ENCODE measurements at regions not wholly inside any gene's neighbourhood (a gene's known extent, or its start where the extent isn't known, plus 50 kb on each side); places are given as distances from the start of the nearest gene placed in this dataset.

DNA sequence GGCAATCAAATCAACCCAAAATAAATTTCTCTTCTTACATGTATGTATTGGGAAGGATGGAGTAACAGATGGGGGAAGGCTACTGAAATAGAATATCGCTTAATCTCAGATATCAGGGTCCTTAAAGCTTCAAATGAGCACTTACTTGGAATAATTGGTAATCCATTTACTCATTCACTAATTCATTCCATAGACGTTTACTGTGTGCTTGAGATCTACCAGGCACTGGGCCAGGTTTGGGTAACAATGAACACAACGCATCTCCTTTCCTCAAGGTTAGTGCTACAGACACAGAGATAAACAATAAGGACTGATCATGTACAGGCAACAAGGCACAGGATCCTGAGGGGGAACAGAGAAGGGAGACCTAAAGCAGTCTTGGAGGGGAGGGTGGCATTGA, 54.4 kb upstream of the KRR1 start (continued):
- TF ChIP-seq, protein P1, sequence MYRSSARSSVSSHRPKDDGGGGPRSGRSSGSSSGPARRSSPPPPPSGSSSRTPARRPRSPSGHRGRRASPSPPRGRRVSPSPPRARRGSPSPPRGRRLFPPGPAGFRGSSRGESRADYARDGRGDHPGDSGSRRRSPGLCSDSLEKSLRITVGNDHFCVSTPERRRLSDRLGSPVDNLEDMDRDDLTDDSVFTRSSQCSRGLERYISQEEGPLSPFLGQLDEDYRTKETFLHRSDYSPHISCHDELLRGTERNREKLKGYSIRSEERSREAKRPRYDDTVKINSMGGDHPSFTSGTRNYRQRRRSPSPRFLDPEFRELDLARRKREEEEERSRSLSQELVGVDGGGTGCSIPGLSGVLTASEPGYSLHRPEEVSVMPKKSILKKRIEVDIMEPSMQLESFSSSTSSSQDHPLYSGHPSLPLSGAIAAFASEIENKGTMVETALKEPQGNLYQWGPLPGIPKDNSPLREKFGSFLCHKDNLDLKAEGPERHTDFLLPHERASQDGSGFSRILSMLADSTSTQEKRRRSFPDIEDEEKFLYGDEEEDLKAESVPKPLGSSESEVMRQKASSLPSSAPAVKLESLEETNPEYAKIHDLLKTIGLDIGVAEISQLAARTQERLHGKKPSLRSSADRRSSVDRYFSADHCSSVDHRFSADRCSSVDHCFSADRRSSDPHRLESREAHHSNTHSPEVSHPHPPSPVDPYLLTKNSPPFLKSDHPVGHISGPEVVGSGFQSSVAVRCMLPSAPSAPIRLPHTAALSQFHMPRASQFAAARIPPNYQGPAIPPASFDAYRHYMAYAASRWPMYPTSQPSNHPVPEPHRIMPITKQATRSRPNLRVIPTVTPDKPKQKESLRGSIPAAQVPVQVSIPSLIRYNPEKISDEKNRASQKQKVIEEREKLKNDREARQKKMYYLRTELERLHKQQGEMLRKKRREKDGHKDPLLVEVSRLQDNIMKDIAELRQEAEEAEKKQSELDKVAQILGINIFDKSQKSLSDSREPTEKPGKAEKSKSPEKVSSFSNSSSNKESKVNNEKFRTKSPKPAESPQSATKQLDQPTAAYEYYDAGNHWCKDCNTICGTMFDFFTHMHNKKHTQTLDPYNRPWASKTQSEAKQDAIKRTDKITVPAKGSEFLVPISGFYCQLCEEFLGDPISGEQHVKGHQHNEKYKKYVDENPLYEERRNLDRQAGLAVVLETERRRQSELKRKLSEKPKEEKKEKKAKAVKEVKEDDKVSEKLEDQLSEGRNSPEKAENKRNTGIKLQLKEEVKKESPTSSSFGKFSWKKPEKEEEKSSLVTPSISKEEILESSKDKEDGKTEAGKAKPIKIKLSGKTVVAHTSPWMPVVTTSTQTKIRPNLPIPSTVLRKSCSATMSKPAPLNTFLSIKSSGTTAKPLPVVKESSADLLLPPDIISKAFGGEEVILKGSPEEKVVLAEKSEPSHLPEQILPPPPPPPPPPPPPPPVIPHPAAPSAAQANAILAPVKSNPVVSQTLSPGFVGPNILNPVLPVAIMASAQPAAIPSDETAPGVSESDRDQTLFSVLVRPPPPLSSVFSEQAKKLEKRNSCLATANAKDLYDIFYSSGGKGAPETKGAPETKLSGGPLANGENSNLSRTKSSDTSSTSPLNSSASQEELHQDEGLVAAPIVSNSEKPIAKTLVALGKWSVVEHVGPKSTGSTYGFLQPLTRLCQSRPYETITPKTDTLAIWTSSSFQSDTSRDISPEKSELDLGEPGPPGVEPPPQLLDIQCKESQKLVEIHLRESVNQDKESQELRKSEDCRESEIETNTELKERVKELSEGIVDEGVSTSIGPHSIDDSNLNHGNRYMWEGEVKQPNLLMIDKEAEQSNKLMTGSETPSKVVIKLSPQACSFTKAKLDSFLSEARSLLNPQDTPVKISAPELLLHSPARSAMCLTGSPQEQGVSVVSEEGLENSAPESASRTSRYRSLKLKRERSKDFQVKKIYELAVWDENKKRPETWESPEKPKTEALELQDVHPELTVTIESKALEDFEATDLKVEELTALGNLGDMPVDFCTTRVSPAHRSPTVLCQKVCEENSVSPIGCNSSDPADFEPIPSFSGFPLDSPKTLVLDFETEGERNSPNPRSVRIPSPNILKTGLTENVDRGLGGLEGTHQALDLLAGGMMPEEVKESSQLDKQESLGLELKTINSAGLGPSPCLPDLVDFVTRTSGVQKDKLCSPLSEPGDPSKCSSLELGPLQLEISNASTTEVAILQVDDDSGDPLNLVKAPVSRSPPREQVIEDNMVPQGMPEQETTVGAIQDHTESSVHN (IDR thresholded peaks at IDR 0.05; ENCODE audit: borderline replicate concordance in 1 of 2, low read depth in 1 of 2), result no peak
- no peak for TF ChIP-seq YBX1 (IDR thresholded peaks at IDR 0.05)
- no peak for TF ChIP-seq ZBTB8A (IDR thresholded peaks at IDR 0.05; ENCODE audit: partially characterized antibody)
- TF ChIP-seq, protein P2, sequence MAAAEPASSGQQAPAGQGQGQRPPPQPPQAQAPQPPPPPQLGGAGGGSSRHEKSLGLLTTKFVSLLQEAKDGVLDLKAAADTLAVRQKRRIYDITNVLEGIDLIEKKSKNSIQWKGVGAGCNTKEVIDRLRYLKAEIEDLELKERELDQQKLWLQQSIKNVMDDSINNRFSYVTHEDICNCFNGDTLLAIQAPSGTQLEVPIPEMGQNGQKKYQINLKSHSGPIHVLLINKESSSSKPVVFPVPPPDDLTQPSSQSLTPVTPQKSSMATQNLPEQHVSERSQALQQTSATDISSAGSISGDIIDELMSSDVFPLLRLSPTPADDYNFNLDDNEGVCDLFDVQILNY (CRISPR knock-in tag; IDR thresholded peaks at IDR 0.05), result no peak
- no peak for TF ChIP-seq TAF7 (tag; IDR thresholded peaks at IDR 0.05)
- TF ChIP-seq ZNF778 (CRISPR knock-in tag; IDR thresholded peaks at IDR 0.05), result no peak
- TF ChIP-seq, protein P3, sequence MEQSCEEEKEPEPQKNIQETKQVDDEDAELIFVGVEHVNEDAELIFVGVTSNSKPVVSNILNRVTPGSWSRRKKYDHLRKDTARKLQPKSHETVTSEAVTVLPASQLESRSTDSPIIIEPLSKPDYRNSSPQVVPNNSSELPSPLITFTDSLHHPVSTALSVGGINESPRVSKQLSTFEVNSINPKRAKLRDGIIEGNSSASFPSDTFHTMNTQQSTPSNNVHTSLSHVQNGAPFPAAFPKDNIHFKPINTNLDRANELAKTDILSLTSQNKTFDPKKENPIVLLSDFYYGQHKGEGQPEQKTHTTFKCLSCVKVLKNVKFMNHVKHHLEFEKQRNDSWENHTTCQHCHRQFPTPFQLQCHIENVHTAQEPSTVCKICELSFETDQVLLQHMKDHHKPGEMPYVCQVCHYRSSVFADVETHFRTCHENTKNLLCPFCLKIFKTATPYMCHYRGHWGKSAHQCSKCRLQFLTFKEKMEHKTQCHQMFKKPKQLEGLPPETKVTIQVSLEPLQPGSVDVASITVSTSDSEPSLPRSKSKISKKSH (CRISPR knock-in tag; IDR thresholded peaks at IDR 0.05), result no peak
